ENCODE measurements at regions not wholly inside any gene's neighbourhood (a gene's known extent, or its start where the extent isn't known, plus 50 kb on each side); places are given as distances from the start of the nearest gene placed in this dataset.
"Not testable (repeated sequence)": the region's sequence is repeated elsewhere in the genome, so short reads cannot be mapped to it uniquely, and the experiment has no call there.

DNA sequence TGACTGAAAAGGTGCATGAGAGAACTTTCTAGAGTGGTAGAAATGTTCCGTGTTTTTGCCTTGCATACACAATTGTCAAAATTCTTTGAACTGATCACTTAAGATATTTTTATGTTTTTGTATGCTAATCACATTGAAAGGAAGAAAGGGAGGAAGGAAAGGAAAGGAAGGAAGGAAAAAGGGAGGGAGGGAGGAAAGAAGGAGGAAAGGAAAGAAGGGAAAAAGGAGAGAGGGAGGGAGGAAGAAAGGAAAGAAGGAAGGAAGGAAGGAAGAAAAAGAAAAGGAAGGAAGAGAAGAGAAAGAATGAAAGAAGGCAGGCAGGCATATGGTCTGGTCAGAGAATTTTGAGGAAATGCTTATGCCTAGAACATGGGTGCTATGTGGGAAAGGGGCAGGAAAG is 68.4 kb upstream of the PGBD5 start:
- no peak for DNase-seq
- intact Hi-C loops (cut with DNase I), result no loop called here

DNA sequence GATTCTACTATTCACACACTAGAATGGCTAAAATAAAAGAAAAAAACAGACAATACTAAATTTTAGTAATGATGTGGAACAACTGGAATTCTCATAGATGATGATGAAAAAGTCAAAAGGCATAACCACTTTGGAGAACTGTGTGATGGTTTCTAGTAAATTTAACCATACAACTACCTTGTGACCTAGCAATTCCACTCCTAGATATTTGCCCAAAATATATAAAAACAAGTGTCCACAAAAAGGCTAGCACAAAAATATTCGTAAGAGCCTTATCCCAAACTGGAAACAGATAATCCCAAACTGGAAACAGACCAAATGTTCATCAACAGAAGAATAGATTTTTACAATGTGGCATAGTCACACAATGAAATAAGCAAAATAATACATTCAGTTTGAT is 67.9 kb upstream of the PGBD5 start:
- intact Hi-C loops (cut with DNase I), result no loop called here
- no peak for DNase-seq

DNA sequence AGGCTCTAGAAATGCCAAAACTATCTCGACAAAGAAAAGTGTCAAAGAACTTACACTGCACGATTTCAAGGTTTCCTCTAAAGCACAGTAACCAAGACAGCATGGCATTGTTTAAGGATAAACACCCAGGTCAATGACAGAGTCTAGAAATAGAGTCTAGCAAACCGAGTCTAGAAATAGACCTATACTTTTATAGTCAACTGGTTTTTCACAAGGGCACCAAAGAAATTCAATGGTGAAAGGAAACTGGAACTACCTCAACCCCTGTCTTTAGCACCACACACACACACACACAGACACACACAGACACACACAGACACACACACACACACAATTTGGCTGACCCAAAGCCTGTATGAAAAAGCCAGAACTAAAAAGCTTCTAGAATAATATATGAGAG is 67.1 kb upstream of the PGBD5 start:
- no peak for DNase-seq
- intact Hi-C loops (cut with DNase I), result no loop called here

DNA sequence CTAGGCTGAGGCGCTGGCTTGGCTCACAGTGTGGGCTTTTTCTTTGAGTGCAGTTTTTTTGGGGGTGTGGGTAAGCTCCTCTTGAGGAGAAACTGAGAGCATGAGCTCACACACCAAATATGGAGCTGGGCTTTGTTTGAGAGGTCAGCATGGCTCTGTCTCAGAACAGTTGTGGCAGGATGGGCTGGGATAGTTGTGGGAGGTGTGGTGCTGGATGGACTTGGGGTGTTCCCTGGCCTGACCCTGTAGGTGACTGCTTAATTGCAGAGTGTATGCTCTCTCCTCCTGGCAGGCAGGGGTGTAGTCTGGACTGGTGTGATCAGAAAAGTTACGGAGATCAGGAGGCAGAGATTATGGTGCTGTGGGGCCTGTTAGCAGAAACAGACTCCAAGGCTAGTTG is 64.3 kb upstream of the PGBD5 start:
- intact Hi-C loops (cut with DNase I), result no loop called here
- no peak for DNase-seq

DNA sequence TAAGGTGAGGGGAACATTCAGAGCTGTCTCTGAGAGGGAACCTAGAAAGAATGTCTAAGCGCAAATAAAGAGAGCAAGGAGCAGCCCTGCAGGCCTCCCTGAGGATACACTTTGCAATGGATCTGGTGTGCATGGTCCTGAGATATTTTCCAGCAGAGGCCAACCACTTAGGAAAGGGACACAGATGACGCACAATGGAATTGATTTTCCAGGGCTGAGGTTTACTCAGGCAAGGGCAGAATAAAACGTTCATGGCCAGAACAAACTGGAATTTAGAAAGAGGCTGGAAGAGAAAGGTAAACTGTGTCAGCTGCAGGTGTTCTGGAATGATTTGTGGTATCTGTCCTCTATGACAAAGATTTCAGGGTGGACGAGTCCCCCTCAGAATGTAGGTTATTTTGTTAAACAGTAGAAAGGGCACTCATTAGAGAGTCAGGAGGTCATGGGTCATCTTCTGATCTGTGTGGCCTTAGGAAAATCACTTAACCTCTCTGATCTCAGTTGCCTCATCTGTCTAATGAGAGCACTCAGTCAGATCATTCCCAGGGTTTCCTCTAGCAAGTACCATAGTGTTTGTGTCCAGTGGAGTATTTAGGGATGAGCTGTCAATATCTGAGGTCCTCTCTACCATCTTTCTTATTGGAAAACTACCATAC is 61.8 kb upstream of the PGBD5 start:
- intact Hi-C loops (cut with DNase I), result no loop called here
- no peak for DNase-seq

DNA sequence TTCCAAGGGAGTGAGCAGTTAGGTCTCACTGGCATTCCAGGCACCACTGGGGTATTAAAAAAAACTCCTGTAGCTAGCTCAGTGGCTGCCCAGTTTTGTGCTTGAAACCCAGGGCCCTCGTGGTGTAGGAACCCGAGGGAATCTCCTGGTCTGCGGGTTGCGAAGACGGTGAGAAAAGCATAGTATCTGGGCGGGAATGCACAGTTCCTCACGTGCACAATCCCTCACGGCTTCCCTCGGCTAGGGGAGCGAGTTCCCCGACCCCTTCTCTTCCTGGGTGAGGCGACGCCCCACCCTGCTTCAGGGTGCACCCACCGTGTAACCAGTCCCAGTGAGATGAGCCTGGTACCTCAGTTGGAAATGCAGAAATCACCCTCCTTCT is 50.5 kb upstream of the PGBD5 start:
- intact Hi-C loops (cut with DNase I), result no loop called here
- DNase-seq, result no peak

DNA sequence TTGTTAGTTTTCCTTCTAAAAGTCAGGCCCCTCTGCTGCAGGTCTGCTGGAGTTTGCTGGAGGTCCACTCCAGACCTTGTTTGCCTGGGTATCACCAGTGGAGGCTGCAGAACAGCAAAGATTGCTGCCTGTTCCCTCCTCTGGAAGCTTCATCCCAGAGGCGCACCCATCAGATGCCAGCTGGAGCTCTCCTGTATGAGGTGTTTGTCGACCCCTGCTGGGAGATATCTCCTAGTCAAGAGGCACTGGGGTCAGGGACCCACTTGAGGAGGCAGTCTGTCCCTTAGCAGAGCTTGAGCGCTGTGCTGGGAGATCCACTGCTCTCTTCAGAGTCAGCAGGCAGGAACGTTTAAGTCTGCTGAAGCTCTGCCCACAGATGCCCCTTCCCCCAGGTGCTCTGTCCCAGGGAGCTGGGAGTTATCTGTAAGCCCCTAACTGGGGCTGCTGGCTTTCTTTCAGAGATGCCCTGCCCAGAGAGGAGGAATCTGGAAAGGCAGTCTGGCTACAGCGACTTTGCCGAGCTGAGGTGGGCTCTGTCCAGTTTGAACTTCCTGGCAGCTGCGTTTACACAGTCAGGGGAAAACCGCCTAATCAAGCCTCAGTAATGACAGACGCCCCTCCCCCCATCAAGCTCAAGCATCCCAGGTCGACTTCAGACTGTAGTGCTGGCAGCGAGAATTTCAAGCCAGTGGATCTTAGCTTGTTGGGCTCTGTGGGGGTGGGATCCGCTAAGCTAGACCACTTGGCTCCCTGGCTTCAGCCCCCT is 49.9 kb upstream of the PGBD5 start:
- intact Hi-C loops (cut with DNase I); DNase-seq: not testable (repeated sequence)
